Adrenal gland (tissue), 9 donors: ENCODE measurements at regions not wholly inside any gene's neighbourhood (a gene's known extent, or its start where the extent isn't known, plus 50 kb on each side); places are given as distances from the start of the nearest gene placed in this dataset.

ENCODE experiments used
- DNase-seq, 7 donors: peaks; one replicate each; pipeline ENCODE4 v3.0.0-alpha.2; 2019 to 2020
- H3K27ac ChIP-seq, 5 donors: fragments of 200-600 bp; sonication (generic) in 4 of 5; 1 replicate in 3 of 5; 2 replicates in 2 of 5; pipeline versions ENCODE4 v1.5.1 to v1.8.0; 2016 to 2020; ENCODE audit warnings: mild to moderate bottlenecking in 1 of 5
- H3K27me3 ChIP-seq: fragments of 200-600 bp; 2 replicates; pipeline ENCODE4 v1.8.0; 2021
- H3K36me3 ChIP-seq, 2 donors: fragments of 200-600 bp; replicated peaks in 1 of 2; 1 replicate in 1 of 2; 2 replicates in 1 of 2; pipeline versions ENCODE4 v1.5.1 to v1.8.0; 2018 to 2022
- H3K4me1 ChIP-seq, 2 donors: fragments of 200-600 bp; replicated peaks in 1 of 2; 1 replicate in 1 of 2; 2 replicates in 1 of 2; pipeline versions ENCODE4 v1.5.1 to v1.8.0; 2018 to 2021
- H3K4me3 ChIP-seq, 4 donors: fragments of 200-600 bp; sonication (generic) in 3 of 4; one replicate each; pipeline ENCODE4 v1.5.1; 2016 to 2018
- H3K9me3 ChIP-seq, 3 donors: fragments of 200-600 bp; sonication (generic) in 1 of 3; replicated peaks in 1 of 3; 1 replicate in 2 of 3; 2 replicates in 1 of 3; pipeline versions ENCODE4 v1.5.1 to v1.8.0; 2016 to 2021
- CTCF ChIP-seq, 6 experiments: fragments of 450-650 bp in 4 of 6; fragments of 200-600 bp in 2 of 6; sonication (generic) in 1 of 6; IDR thresholded peaks; 1 replicate in 5 of 6; 2 replicates in 1 of 6; pipeline versions ENCODE4 v1.5.1 to v1.8.0; 2016 to 2021; ENCODE audit warnings: antibody characterized with exemption in 6 of 6, mild to moderate bottlenecking in 2 of 6, moderate library complexity in 1 of 6
- POLR2A ChIP-seq, 2 donors: fragments of 450-650 bp; IDR thresholded peaks; one replicate each; pipeline ENCODE4 v1.6.1; 2017; ENCODE audit warnings: antibody characterized with exemption in 2 of 2, mild to moderate bottlenecking in 2 of 2, moderate library complexity in 1 of 2
- WGBS, 4 donors: extraction: QIAGEN DNeasy Blood & Tissue Kit in 2 of 4; methylation state at CpG; one replicate each; pipeline versions ENCODE4 v1.1.5 to v1.1.7; 2013 to 2017; 5-methylcytosine and 5-hydroxymethylcytosine counted together
- intact Hi-C, 2 donors: fragments of 100-400 bp; cut with DNase I; formaldehyde crosslinking; loops; one replicate each; pipeline versions ENCODE4 v1.14.1 to v1.15.0; 2022 to 2023
- donor health status: healthy with polysubstance abuse.
- donor health status: Bipolar disorder and iron deficiency.
- donor health status: DM: yes; HTN: yes; CAD: no.
- donor health status: DM: no; HTN: no; CAD: no.
- donor health status: DM: no; HTN: no; CAD: no.

GRCh38 chr7:131623154-131623553 lies 66.7 kb upstream of the PODXL start:
- 37 to 46% (median 42%) methylated on average over 8 to 10 of the region's 10 CpGs for WGBS, 4 donors
- TF ChIP-seq CTCF (IDR thresholded peaks at IDR 0.05) (no peak), POLR2A (IDR thresholded peaks at IDR 0.05) (no peak)
- intact Hi-C loops, result no loop called here
- peak overlapping the region in 1 of 5 donors; percentile 58 for H3K27ac ChIP-seq
- H3K9me3 ChIP-seq, result no peaks in the 10 kb centered on the region
- no peaks in the 10 kb centered on the region for H3K4me1 ChIP-seq
- DNase-seq, result peak in 6 of 7 donors; percentile 26 to 79 (median 43)
- H3K36me3 ChIP-seq, result no peaks in the 10 kb centered on the region
- H3K27me3 ChIP-seq, result no peaks in the 10 kb centered on the region
- no peak overlapping the region for H3K4me3 ChIP-seq

- Histone ChIP-seq H3K4me3 (no peak overlapping the region), H3K27ac (no peak overlapping the region), H3K9me3 (no peaks in the 10 kb centered on the region), H3K27me3 (no peaks in the 10 kb centered on the region), H3K4me1 (no peaks in the 10 kb centered on the region), H3K36me3 (no peaks in the 10 kb centered on the region)
- TF ChIP-seq CTCF (IDR thresholded peaks at IDR 0.05) (no peak), POLR2A (IDR thresholded peaks at IDR 0.05) (no peak)
- no peak for DNase-seq
- intact Hi-C loops, result no loop called here
- WGBS, 4 donors, result 35 to 64% (median 49%) methylated on average over 2 of the region's 2 CpGs
Measured at GRCh38 chr7:131621652-131622051, 65.2 kb upstream of the PODXL start.

- no peaks in the 10 kb centered on the region for H3K9me3 ChIP-seq
- DNase-seq, result no peak
- no peaks in the 10 kb centered on the region for H3K4me1 ChIP-seq
- no peaks in the 10 kb centered on the region for H3K36me3 ChIP-seq
- H3K27ac ChIP-seq, result peak overlapping the region in 1 of 5 donors; percentile 16
- intact Hi-C loops, result no loop called here
- WGBS, 4 donors, result 69 to 86% (median 84%) methylated on average over 8 of the region's 8 CpGs
- no peak for TF ChIP-seq CTCF (IDR thresholded peaks at IDR 0.05)
- H3K27me3 ChIP-seq, result no peaks in the 10 kb centered on the region
- no peak overlapping the region for H3K4me3 ChIP-seq
Measured at GRCh38 chr7:131620673-131621609, 64.5 kb upstream of the PODXL start.

GRCh38 chr7:131619336-131620305 lies 63.2 kb upstream of the PODXL start:
- no peak overlapping the region for H3K4me3 ChIP-seq
- H3K36me3 ChIP-seq, result no peaks in the 10 kb centered on the region
- TF ChIP-seq POLR2A (IDR thresholded peaks at IDR 0.05) (no peak), CTCF (IDR thresholded peaks at IDR 0.05) (no peak)
- H3K4me1 ChIP-seq, result no peaks in the 10 kb centered on the region
- peak overlapping the region in 2 of 5 donors; percentile 17 to 63 for H3K27ac ChIP-seq
- H3K9me3 ChIP-seq, result no peaks in the 10 kb centered on the region
- intact Hi-C loops, result no loop called here
- no peak for DNase-seq
- 76 to 87% (median 77%) methylated on average over 7 to 10 of the region's 10 CpGs for WGBS, 4 donors
- no peaks in the 10 kb centered on the region for H3K27me3 ChIP-seq
